ENCODE measurements at regions not wholly inside any gene's neighbourhood (a gene's known extent, or its start where the extent isn't known, plus 50 kb on each side); places are given as distances from the start of the nearest gene placed in this dataset.

DNA sequence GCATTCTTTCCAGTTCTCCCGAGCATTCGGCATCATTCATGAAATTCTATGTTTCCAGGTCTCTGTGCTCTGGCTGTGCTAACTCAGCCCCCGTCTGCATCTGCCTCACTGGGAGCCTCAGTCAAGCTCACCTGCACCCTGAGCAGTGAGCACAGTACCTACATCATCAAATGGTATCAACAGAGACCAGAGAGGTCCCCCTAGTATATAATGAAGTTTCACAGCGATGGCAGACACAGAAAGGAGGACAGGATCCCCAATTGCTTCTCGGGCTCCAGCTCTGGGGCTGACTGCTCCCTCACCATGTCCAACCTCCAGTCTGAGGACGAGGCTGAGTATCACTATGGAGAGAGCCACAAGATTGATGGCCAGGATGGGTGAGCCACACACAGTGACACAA is 52.8 kb upstream of the IGLL5 start:
- no peak for ATAC-seq (ENCODE audit: low read depth)
- 95% methylated on average over 4 of the region's 6 CpGs for WGBS (ENCODE audit: insufficient coverage)
- H4K20me1 ChIP-seq (ENCODE audit: control insufficient read depth, insufficient read depth, low read length, poor library complexity, severe bottlenecking), result no peaks in the 10 kb centered on the region
- no peak overlapping the region for H3K4me3 Mint-ChIP-seq
- H3K9ac ChIP-seq (ENCODE audit: low read length), result no peak overlapping the region
- no peak overlapping the region for H2AFZ ChIP-seq (ENCODE audit: insufficient read depth, low read depth, low read length, poor library complexity, severe bottlenecking)
- no peak overlapping the region for H3K4me3 ChIP-seq (ENCODE audit: control extremely low read depth in 1 of 5, extremely low read depth in 1 of 5, insufficient read depth in 1 of 5, low read depth in 2 of 5, low read length in 4 of 5)
- no peak for DNase-seq
- no peaks in the 10 kb centered on the region for H3K9me3 Mint-ChIP-seq (ENCODE audit: insufficient read depth)
- H3K4me2 ChIP-seq (replicated peaks; ENCODE audit: low read depth, low read length, poor library complexity, severe bottlenecking), result no peak overlapping the region
- no peaks in the 10 kb centered on the region for H3K79me2 ChIP-seq (ENCODE audit: control insufficient read depth, insufficient read depth, low read length)
- peaks cover 12% of the 10 kb centered on the region for H3K4me1 Mint-ChIP-seq
- H3K27ac ChIP-seq (ENCODE audit: low read length in 2 of 2), result no peak overlapping the region
- TF ChIP-seq, protein P1, sequence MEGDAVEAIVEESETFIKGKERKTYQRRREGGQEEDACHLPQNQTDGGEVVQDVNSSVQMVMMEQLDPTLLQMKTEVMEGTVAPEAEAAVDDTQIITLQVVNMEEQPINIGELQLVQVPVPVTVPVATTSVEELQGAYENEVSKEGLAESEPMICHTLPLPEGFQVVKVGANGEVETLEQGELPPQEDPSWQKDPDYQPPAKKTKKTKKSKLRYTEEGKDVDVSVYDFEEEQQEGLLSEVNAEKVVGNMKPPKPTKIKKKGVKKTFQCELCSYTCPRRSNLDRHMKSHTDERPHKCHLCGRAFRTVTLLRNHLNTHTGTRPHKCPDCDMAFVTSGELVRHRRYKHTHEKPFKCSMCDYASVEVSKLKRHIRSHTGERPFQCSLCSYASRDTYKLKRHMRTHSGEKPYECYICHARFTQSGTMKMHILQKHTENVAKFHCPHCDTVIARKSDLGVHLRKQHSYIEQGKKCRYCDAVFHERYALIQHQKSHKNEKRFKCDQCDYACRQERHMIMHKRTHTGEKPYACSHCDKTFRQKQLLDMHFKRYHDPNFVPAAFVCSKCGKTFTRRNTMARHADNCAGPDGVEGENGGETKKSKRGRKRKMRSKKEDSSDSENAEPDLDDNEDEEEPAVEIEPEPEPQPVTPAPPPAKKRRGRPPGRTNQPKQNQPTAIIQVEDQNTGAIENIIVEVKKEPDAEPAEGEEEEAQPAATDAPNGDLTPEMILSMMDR (IDR thresholded peaks at IDR 0.05), result no peak
- TF ChIP-seq EZH2 (IDR thresholded peaks at IDR 0.05; ENCODE audit: borderline replicate concordance, insufficient read depth, low read depth, low read length, poor library complexity, severe bottlenecking), result no peak
- H3K27me3 ChIP-seq (replicated peaks in 1 of 4; ENCODE audit: control extremely low read depth in 1 of 4, control insufficient read depth in 3 of 4, insufficient read depth in 4 of 4, low read length in 3 of 4), result peaks cover 0 to 5% (median 0%) of the 10 kb centered on the region in 4 experiments
- CTCF ChIA-PET, result interaction anchor here (1.5 kb wide), 1 partner anchor 14 kb away, joined by 7 read pairs; no protein-coding TSS in a partner anchor
- no peak overlapping the region for H3K27ac Mint-ChIP-seq
- peaks cover 34% of the 10 kb centered on the region for H3K27me3 Mint-ChIP-seq
- POLR2A ChIA-PET, result no interaction called here
- H3K36me3 ChIP-seq (replicated peaks in 1 of 2; ENCODE audit: control extremely low read depth in 1 of 2, control insufficient read depth in 1 of 2, extremely low read depth in 1 of 2, insufficient read depth in 2 of 2, low read length in 1 of 2), result no peaks in the 10 kb centered on the region
- H3K9me3 ChIP-seq (ENCODE audit: control extremely low read depth in 1 of 3, control insufficient read depth in 2 of 3, insufficient read depth in 1 of 3, low read length in 2 of 3), result peaks cover 2 to 17% (median 3%) of the 10 kb centered on the region in 3 donors
- intact Hi-C loops (cut with micrococcal nuclease), result no loop called here
- peaks cover 12 to 13% of the 10 kb centered on the region in 2 donors for H3K4me1 ChIP-seq (ENCODE audit: control insufficient read depth in 2 of 2, insufficient read depth in 2 of 2, low read length in 2 of 2)

DNA sequence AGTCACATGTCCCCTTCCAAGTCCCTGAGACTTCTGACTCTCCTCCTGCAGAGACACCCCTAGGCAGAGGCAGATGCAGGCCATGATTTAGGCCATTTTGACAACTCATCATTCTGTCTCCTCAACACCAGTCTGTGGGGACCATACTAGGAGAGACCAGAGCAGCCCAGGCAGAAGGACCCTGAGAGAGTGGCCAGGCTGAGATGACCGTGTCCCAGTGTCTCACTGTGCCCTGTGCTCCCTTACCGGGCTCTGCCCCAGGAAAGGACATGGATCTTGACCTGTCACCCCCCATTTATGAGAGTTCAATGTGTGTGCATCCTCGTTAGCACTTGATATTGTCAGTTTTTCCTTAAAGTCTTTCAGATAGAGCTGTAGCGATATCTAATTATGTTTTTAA is 52.4 kb upstream of the IGLL5 start:
- H3K4me1 ChIP-seq (ENCODE audit: control insufficient read depth in 2 of 2, insufficient read depth in 2 of 2, low read length in 2 of 2), result peaks cover 12 to 13% of the 10 kb centered on the region in 2 donors
- CTCF ChIA-PET, result interaction anchor here (1.5 kb wide), 1 partner anchor 14 kb away, joined by 7 read pairs; no protein-coding TSS in a partner anchor
- H4K20me1 ChIP-seq (ENCODE audit: control insufficient read depth, insufficient read depth, low read length, poor library complexity, severe bottlenecking), result no peaks in the 10 kb centered on the region
- Mint-ChIP-seq H3K27me3 (peaks cover 32% of the 10 kb centered on the region), H3K27ac (no peak overlapping the region), H3K9me3 (ENCODE audit: insufficient read depth) (no peaks in the 10 kb centered on the region), H3K4me1 (peaks cover 12% of the 10 kb centered on the region), H3K4me3 (no peak overlapping the region)
- H3K79me2 ChIP-seq (ENCODE audit: control insufficient read depth, insufficient read depth, low read length), result no peaks in the 10 kb centered on the region
- no peak for TF ChIP-seq EZH2 (IDR thresholded peaks at IDR 0.05; ENCODE audit: borderline replicate concordance, insufficient read depth, low read depth, low read length, poor library complexity, severe bottlenecking)
- TF ChIP-seq, protein P1 (IDR thresholded peaks at IDR 0.05), result no peak
- H3K4me3 ChIP-seq (ENCODE audit: control extremely low read depth in 1 of 5, extremely low read depth in 1 of 5, insufficient read depth in 1 of 5, low read depth in 2 of 5, low read length in 4 of 5), result no peak overlapping the region
- no peak overlapping the region for H3K27ac ChIP-seq (ENCODE audit: low read length in 2 of 2)
- no peak overlapping the region for H3K9ac ChIP-seq (ENCODE audit: low read length)
- WGBS (ENCODE audit: insufficient coverage), result 92% methylated on average over 2 of the region's 4 CpGs
- H2AFZ ChIP-seq (ENCODE audit: insufficient read depth, low read depth, low read length, poor library complexity, severe bottlenecking), result no peak overlapping the region
- H3K4me2 ChIP-seq (replicated peaks; ENCODE audit: low read depth, low read length, poor library complexity, severe bottlenecking), result no peak overlapping the region
- peaks cover 2 to 17% (median 4%) of the 10 kb centered on the region in 3 donors for H3K9me3 ChIP-seq (ENCODE audit: control extremely low read depth in 1 of 3, control insufficient read depth in 2 of 3, insufficient read depth in 1 of 3, low read length in 2 of 3)
- intact Hi-C loops (cut with micrococcal nuclease), result no loop called here
- ATAC-seq (ENCODE audit: low read depth) (no peak), DNase-seq (no peak)
- H3K27me3 ChIP-seq (replicated peaks in 1 of 4; ENCODE audit: control extremely low read depth in 1 of 4, control insufficient read depth in 3 of 4, insufficient read depth in 4 of 4, low read length in 3 of 4), result peaks cover 0 to 5% (median 0%) of the 10 kb centered on the region in 4 experiments
- POLR2A ChIA-PET, result no interaction called here
- H3K36me3 ChIP-seq (replicated peaks in 1 of 2; ENCODE audit: control extremely low read depth in 1 of 2, control insufficient read depth in 1 of 2, extremely low read depth in 1 of 2, insufficient read depth in 2 of 2, low read length in 1 of 2), result no peaks in the 10 kb centered on the region
